GM23338 (cell line): ENCODE measurements at regions not wholly inside any gene's neighbourhood (a gene's known extent, or its start where the extent isn't known, plus 50 kb on each side); places are given as distances from the start of the nearest gene placed in this dataset.

ENCODE experiments used
- ATAC-seq: fragments of 200-7000 bp; cut with Tn5 transposase; 3 replicates; pipeline ENCODE4 v1.9.1; 2020
- DNase-seq: peaks from one replicate; pipeline ENCODE4 v3.0.0-alpha.2; 2015; ENCODE audit warnings: low spot score
- H2AFZ ChIP-seq: fragments of 200-600 bp; sonication (generic); 2 replicates; pipeline ENCODE4 v1.8.0; 2016; ENCODE audit warnings: antibody characterized with exemption, mild to moderate bottlenecking, moderate library complexity
- H3F3A ChIP-seq: fragments of 200-600 bp; sonication (generic); replicated peaks from 2 replicates; pipeline ENCODE4 v1.8.0; 2017; ENCODE audit warnings: antibody characterized with exemption, mixed run types, low read depth
- H3K27ac ChIP-seq: fragments of 200-600 bp; sonication (generic); 2 replicates; pipeline ENCODE4 v1.6.1; 2016; ENCODE audit warnings: low read depth
- H3K27me3 ChIP-seq: fragments of 200-600 bp; sonication (generic); 2 replicates; pipeline ENCODE4 v1.8.0; 2016; ENCODE audit warnings: mild to moderate bottlenecking, mixed run types, moderate library complexity; ENCODE audit not compliant: insufficient read depth
- H3K36me3 ChIP-seq: fragments of 200-600 bp; sonication (generic); 2 replicates; pipeline ENCODE4 v1.8.0; 2016; ENCODE audit warnings: mild to moderate bottlenecking; ENCODE audit not compliant: insufficient read depth
- H3K4me1 ChIP-seq: fragments of 200-600 bp; sonication (generic); 2 replicates; pipeline ENCODE4 v1.8.0; 2016; ENCODE audit warnings: mild to moderate bottlenecking, moderate library complexity; ENCODE audit not compliant: insufficient read depth
- H3K4me2 ChIP-seq: fragments of 200-600 bp; sonication (generic); 2 replicates; pipeline ENCODE4 v1.7.1; 2017; ENCODE audit warnings: mixed run types
- H3K4me3 ChIP-seq: fragments of 200-600 bp; sonication (generic); 2 replicates; pipeline ENCODE4 v1.6.1; 2016; ENCODE audit warnings: mixed run types
- H3K79me2 ChIP-seq: fragments of 200-600 bp; sonication (generic); replicated peaks from 2 replicates; pipeline ENCODE4 v1.8.0; 2017; ENCODE audit warnings: mild to moderate bottlenecking; ENCODE audit not compliant: insufficient read depth
- H3K9me2 ChIP-seq: fragments of 200-600 bp; sonication (generic); 2 replicates; pipeline ENCODE4 v1.8.0; 2017; ENCODE audit not compliant: insufficient read depth
- H4K20me1 ChIP-seq: fragments of 200-600 bp; sonication (generic); replicated peaks from 2 replicates; pipeline ENCODE4 v1.8.0; 2017; ENCODE audit warnings: mild to moderate bottlenecking; ENCODE audit not compliant: insufficient read depth
- H3K27ac Mint-ChIP-seq: 2 replicates; pipeline ENCODE4 v1.8.0; 2020; ENCODE audit warnings: inconsistent platforms, mild to moderate bottlenecking, moderate library complexity, mixed read lengths
- H3K27me3 Mint-ChIP-seq: 3 replicates; pipeline ENCODE4 v1.8.0; 2022; ENCODE audit warnings: low read depth, mild to moderate bottlenecking, moderate library complexity, mixed read lengths, inconsistent platforms; ENCODE audit not compliant: insufficient read depth, poor library complexity
- H3K36me3 Mint-ChIP-seq: 3 replicates; pipeline ENCODE4 v1.8.0; 2021; ENCODE audit warnings: low read depth, mild to moderate bottlenecking, inconsistent platforms, moderate library complexity, mixed read lengths
- H3K4me1 Mint-ChIP-seq: 3 replicates; pipeline ENCODE4 v1.8.0; 2020; ENCODE audit warnings: mild to moderate bottlenecking, inconsistent platforms, mixed read lengths
- H3K4me3 Mint-ChIP-seq: 3 replicates; pipeline ENCODE4 v1.8.0; 2021; ENCODE audit warnings: moderate library complexity, mild to moderate bottlenecking, inconsistent platforms, mixed read lengths
- H3K9me3 Mint-ChIP-seq: 3 replicates; pipeline ENCODE4 v1.8.0; 2020; ENCODE audit warnings: moderate library complexity, mild to moderate bottlenecking, inconsistent platforms, mixed read lengths
- CREB1 ChIP-seq: fragments of 250-450 bp; sonication (Bioruptor Pico); IDR thresholded peaks from 2 replicates; pipeline ENCODE4 v1.5.0; 2020; ENCODE audit warnings: low read depth, mild to moderate bottlenecking, moderate library complexity
- EZH2 ChIP-seq: fragments of 200-600 bp; sonication (generic); IDR thresholded peaks from one replicate; pipeline ENCODE4 v1.8.0; 2017; ENCODE audit warnings: antibody characterized with exemption, mild to moderate bottlenecking, low read depth; ENCODE audit not compliant: unreplicated experiment
- EZH2phosphoT487 ChIP-seq: fragments of 200-600 bp; sonication (generic); IDR thresholded peaks from one replicate; pipeline ENCODE4 v1.8.1; 2018; ENCODE audit warnings: antibody characterized with exemption; ENCODE audit not compliant: unreplicated experiment
- JUNB ChIP-seq: IDR thresholded peaks from one replicate; pipeline ENCODE4 v1.6.1; 2016; ENCODE audit warnings: antibody characterized with exemption; ENCODE audit not compliant: unreplicated experiment
- NANOG ChIP-seq: IDR thresholded peaks from 2 replicates; pipeline ENCODE4 v1.6.1; 2016; ENCODE audit warnings: antibody characterized with exemption, borderline replicate concordance
- POLR2AphosphoS5 ChIP-seq: IDR thresholded peaks from 2 replicates; pipeline ENCODE4 v1.6.1; 2016; ENCODE audit warnings: antibody characterized with exemption, low read depth
- ZNF114 ChIP-seq: fragments of 250-450 bp; sonication (Bioruptor Pico); IDR thresholded peaks from 2 replicates; pipeline ENCODE4 v1.5.0; 2020; ENCODE audit warnings: mild to moderate bottlenecking, moderate library complexity
- ZNF331 ChIP-seq: fragments of 250-450 bp; sonication (Bioruptor Pico); IDR thresholded peaks from 2 replicates; pipeline ENCODE4 v1.5.0; 2020; ENCODE audit warnings: low read depth, mild to moderate bottlenecking, moderate library complexity
- TF ChIP-seq, protein P1 (sequence below), 2 experiments: fragments of 200-600 bp in 1 of 2; sonication (generic) in 1 of 2; conservative IDR thresholded peaks; 2 replicates each; pipeline versions ENCODE4 v1.5.1 to v1.6.1; 2016 to 2017; ENCODE audit warnings: antibody characterized with exemption in 2 of 2, low read depth in 2 of 2, mild to moderate bottlenecking in 2 of 2, moderate library complexity in 1 of 2
- TF ChIP-seq, protein P2 (sequence below): IDR thresholded peaks from one replicate; pipeline ENCODE4 v1.6.1; 2018; ENCODE audit warnings: antibody characterized with exemption; ENCODE audit not compliant: unreplicated experiment

- Mint-ChIP-seq H3K27me3 (no peaks in the 10 kb centered on the region), H3K4me1 (peaks cover 1% of the 10 kb centered on the region; the same call in 1 of the 3 replicates), H3K36me3 (no peaks in the 10 kb centered on the region), H3K9me3 (no peaks in the 10 kb centered on the region; the same call in 2 of the 3 replicates), H3K4me3 (no peak overlapping the region), H3K27ac (no peak overlapping the region)
- Histone ChIP-seq H3K9me2 (peaks cover 4% of the 10 kb centered on the region; the same call in 1 of the 2 replicates), H3K27ac (no peak overlapping the region), H3K4me1 (no peaks in the 10 kb centered on the region), H3K79me2 (no peaks in the 10 kb centered on the region), H3K4me3 (no peak overlapping the region), H4K20me1 (no peaks in the 10 kb centered on the region), H3K27me3 (no peaks in the 10 kb centered on the region), H3K4me2 (no peak overlapping the region), H3F3A (no peaks in the 10 kb centered on the region), H3K36me3 (no peaks in the 10 kb centered on the region), H2AFZ (no peak overlapping the region)
- DNase-seq, result no peak
- TF ChIP-seq, protein P1, sequence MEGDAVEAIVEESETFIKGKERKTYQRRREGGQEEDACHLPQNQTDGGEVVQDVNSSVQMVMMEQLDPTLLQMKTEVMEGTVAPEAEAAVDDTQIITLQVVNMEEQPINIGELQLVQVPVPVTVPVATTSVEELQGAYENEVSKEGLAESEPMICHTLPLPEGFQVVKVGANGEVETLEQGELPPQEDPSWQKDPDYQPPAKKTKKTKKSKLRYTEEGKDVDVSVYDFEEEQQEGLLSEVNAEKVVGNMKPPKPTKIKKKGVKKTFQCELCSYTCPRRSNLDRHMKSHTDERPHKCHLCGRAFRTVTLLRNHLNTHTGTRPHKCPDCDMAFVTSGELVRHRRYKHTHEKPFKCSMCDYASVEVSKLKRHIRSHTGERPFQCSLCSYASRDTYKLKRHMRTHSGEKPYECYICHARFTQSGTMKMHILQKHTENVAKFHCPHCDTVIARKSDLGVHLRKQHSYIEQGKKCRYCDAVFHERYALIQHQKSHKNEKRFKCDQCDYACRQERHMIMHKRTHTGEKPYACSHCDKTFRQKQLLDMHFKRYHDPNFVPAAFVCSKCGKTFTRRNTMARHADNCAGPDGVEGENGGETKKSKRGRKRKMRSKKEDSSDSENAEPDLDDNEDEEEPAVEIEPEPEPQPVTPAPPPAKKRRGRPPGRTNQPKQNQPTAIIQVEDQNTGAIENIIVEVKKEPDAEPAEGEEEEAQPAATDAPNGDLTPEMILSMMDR (conservative IDR thresholded peaks at IDR 0.05; ENCODE audit: low read depth in 2 of 2), result no peak
- TF ChIP-seq EZH2phosphoT487, result no peak
- TF ChIP-seq EZH2, result no peak
- TF ChIP-seq, protein P2, sequence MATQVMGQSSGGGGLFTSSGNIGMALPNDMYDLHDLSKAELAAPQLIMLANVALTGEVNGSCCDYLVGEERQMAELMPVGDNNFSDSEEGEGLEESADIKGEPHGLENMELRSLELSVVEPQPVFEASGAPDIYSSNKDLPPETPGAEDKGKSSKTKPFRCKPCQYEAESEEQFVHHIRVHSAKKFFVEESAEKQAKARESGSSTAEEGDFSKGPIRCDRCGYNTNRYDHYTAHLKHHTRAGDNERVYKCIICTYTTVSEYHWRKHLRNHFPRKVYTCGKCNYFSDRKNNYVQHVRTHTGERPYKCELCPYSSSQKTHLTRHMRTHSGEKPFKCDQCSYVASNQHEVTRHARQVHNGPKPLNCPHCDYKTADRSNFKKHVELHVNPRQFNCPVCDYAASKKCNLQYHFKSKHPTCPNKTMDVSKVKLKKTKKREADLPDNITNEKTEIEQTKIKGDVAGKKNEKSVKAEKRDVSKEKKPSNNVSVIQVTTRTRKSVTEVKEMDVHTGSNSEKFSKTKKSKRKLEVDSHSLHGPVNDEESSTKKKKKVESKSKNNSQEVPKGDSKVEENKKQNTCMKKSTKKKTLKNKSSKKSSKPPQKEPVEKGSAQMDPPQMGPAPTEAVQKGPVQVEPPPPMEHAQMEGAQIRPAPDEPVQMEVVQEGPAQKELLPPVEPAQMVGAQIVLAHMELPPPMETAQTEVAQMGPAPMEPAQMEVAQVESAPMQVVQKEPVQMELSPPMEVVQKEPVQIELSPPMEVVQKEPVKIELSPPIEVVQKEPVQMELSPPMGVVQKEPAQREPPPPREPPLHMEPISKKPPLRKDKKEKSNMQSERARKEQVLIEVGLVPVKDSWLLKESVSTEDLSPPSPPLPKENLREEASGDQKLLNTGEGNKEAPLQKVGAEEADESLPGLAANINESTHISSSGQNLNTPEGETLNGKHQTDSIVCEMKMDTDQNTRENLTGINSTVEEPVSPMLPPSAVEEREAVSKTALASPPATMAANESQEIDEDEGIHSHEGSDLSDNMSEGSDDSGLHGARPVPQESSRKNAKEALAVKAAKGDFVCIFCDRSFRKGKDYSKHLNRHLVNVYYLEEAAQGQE, result no peak
- no peak for TF ChIP-seq NANOG
- TF ChIP-seq ZNF114 (CRISPR knock-in tag), result no peak
- ATAC-seq, result no peak
Measured at GRCh38 chr15:35646790-35647189, 100.8 kb upstream of the DPH6 start.

GRCh38 chr15:35647303-35647702, 101.3 kb upstream of the DPH6 start:
- Histone ChIP-seq H3K9me2 (peaks cover 2% of the 10 kb centered on the region; the same call in 1 of the 2 replicates), H3K27ac (no peak overlapping the region), H3K27me3 (no peaks in the 10 kb centered on the region), H2AFZ (no peak overlapping the region), H3K36me3 (no peaks in the 10 kb centered on the region), H4K20me1 (no peaks in the 10 kb centered on the region), H3F3A (no peaks in the 10 kb centered on the region), H3K79me2 (no peaks in the 10 kb centered on the region), H3K4me1 (no peaks in the 10 kb centered on the region), H3K4me3 (no peak overlapping the region), H3K4me2 (no peak overlapping the region)
- Mint-ChIP-seq H3K9me3 (no peaks in the 10 kb centered on the region; the same call in 2 of the 3 replicates), H3K4me3 (no peak overlapping the region), H3K36me3 (no peaks in the 10 kb centered on the region), H3K27ac (no peak overlapping the region), H3K27me3 (no peaks in the 10 kb centered on the region), H3K4me1 (peaks cover 6% of the 10 kb centered on the region; the same call in 1 of the 3 replicates)
- ATAC-seq, result no peak
- no peak for DNase-seq
- TF ChIP-seq POLR2AphosphoS5 (no peak), CREB1 (no peak), ZNF114 (CRISPR knock-in tag) (no peak), NANOG (no peak), EZH2phosphoT487 (no peak), EZH2 (no peak), ZNF331 (no peak), JUNB (no peak)
- TF ChIP-seq, protein P2, result no peak
- TF ChIP-seq, protein P1 (conservative IDR thresholded peaks at IDR 0.05; ENCODE audit: low read depth in 2 of 2), result no peak
